ENCODE measurements at regions not wholly inside any gene's neighbourhood (a gene's known extent, or its start where the extent isn't known, plus 50 kb on each side); places are given as distances from the start of the nearest gene placed in this dataset.

- no peak for DNase-seq (ENCODE audit: low read depth in 1 of 2, low spot score in 1 of 2)
- H3K27ac ChIP-seq (replicated peaks): no peak overlapping the region
- TF ChIP-seq CTCF (IDR thresholded peaks at IDR 0.05; ENCODE audit: insufficient read depth, low read length): no peak
- no peak for TF ChIP-seq POLR2AphosphoS5 (IDR thresholded peaks at IDR 0.05; ENCODE audit: low read depth)
- no peak for TF ChIP-seq GABPA (IDR thresholded peaks at IDR 0.05; ENCODE audit: low read depth)
- TF ChIP-seq REST (IDR thresholded peaks at IDR 0.05; ENCODE audit: insufficient replicate concordance, low read depth): no peak
- no peak for TF ChIP-seq SPI1 (IDR thresholded peaks at IDR 0.05; ENCODE audit: borderline replicate concordance, low read depth)
- no peaks in the 10 kb centered on the region for H3K27me3 ChIP-seq (ENCODE audit: insufficient read depth, poor library complexity, severe bottlenecking)
- H3K4me3 ChIP-seq (replicated peaks; ENCODE audit: insufficient read depth, low read length): no peak overlapping the region
Observed at GRCh38 chr15:93221759-93222158, 132.7 kb upstream of the RGMA start.

- no peak for TF ChIP-seq GABPA (IDR thresholded peaks at IDR 0.05; ENCODE audit: low read depth)
- TF ChIP-seq SPI1 (IDR thresholded peaks at IDR 0.05; ENCODE audit: borderline replicate concordance, low read depth): no peak
- TF ChIP-seq POLR2AphosphoS5 (IDR thresholded peaks at IDR 0.05; ENCODE audit: low read depth): no peak
- TF ChIP-seq REST (IDR thresholded peaks at IDR 0.05; ENCODE audit: insufficient replicate concordance, low read depth): no peak
- no peak for TF ChIP-seq CTCF (IDR thresholded peaks at IDR 0.05; ENCODE audit: insufficient read depth, low read length)
- H3K27me3 ChIP-seq (ENCODE audit: insufficient read depth, poor library complexity, severe bottlenecking): no peaks in the 10 kb centered on the region
- DNase-seq (ENCODE audit: low read depth in 1 of 2, low spot score in 1 of 2): no peak
Observed at GRCh38 chr15:93219859-93220420, 130.9 kb upstream of the RGMA start.

GRCh38 chr15:93217343-93217742, 128.3 kb upstream of the RGMA start:
- H3K27me3 ChIP-seq (ENCODE audit: insufficient read depth, poor library complexity, severe bottlenecking): no peaks in the 10 kb centered on the region
- no peak overlapping the region for H3K27ac ChIP-seq (replicated peaks)
- TF ChIP-seq CTCF (IDR thresholded peaks at IDR 0.05; ENCODE audit: insufficient read depth, low read length): no peak
- TF ChIP-seq POLR2AphosphoS5 (IDR thresholded peaks at IDR 0.05; ENCODE audit: low read depth): no peak
- no peak for TF ChIP-seq GABPA (IDR thresholded peaks at IDR 0.05; ENCODE audit: low read depth)
- TF ChIP-seq SPI1 (IDR thresholded peaks at IDR 0.05; ENCODE audit: borderline replicate concordance, low read depth): no peak
- TF ChIP-seq REST (IDR thresholded peaks at IDR 0.05; ENCODE audit: insufficient replicate concordance, low read depth): no peak

More at GRCh38 chr15:93219859-93220420, 130.9 kb upstream of the RGMA start:
- H3K27ac ChIP-seq (replicated peaks): no peak overlapping the region
- no peak overlapping the region for H3K4me3 ChIP-seq (replicated peaks; ENCODE audit: insufficient read depth, low read length)

More at GRCh38 chr15:93217343-93217742, 128.3 kb upstream of the RGMA start:
- no peak for DNase-seq (ENCODE audit: low read depth in 1 of 2, low spot score in 1 of 2)
- no peak overlapping the region for H3K4me3 ChIP-seq (replicated peaks; ENCODE audit: insufficient read depth, low read length)

Data from HL-60 (cell line).